ENCODE measurements at regions not wholly inside any gene's neighbourhood (a gene's known extent, or its start where the extent isn't known, plus 50 kb on each side); places are given as distances from the start of the nearest gene placed in this dataset.

DNA sequence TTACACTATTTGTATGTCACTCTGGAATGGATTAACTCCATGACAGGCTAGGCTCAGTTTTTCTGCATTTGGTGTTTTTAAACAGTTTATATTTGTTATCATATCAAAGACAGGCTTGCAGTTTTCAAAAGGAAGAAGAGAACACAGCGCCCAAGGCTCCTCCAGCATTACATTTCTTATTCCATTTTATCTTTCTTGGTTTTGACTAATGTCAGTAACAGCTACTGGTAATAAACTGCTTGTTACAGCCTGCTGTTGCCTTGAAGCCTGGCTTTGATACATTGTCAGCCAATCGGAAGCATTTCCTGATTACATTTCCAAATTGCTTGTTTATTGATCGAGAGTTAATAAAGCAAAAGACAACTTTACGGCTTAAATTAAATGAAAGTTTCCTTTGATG is 166.0 kb upstream of the MDFIC start:
- H3K4me3 ChIP-seq (ENCODE audit: low read depth, low read length), result no peak overlapping the region
- TF ChIP-seq, protein P1, sequence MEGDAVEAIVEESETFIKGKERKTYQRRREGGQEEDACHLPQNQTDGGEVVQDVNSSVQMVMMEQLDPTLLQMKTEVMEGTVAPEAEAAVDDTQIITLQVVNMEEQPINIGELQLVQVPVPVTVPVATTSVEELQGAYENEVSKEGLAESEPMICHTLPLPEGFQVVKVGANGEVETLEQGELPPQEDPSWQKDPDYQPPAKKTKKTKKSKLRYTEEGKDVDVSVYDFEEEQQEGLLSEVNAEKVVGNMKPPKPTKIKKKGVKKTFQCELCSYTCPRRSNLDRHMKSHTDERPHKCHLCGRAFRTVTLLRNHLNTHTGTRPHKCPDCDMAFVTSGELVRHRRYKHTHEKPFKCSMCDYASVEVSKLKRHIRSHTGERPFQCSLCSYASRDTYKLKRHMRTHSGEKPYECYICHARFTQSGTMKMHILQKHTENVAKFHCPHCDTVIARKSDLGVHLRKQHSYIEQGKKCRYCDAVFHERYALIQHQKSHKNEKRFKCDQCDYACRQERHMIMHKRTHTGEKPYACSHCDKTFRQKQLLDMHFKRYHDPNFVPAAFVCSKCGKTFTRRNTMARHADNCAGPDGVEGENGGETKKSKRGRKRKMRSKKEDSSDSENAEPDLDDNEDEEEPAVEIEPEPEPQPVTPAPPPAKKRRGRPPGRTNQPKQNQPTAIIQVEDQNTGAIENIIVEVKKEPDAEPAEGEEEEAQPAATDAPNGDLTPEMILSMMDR (IDR thresholded peaks at IDR 0.05; ENCODE audit: insufficient read depth, low read depth, low read length), result no peak
- no peak for DNase-seq (ENCODE audit: low read depth)

DNA sequence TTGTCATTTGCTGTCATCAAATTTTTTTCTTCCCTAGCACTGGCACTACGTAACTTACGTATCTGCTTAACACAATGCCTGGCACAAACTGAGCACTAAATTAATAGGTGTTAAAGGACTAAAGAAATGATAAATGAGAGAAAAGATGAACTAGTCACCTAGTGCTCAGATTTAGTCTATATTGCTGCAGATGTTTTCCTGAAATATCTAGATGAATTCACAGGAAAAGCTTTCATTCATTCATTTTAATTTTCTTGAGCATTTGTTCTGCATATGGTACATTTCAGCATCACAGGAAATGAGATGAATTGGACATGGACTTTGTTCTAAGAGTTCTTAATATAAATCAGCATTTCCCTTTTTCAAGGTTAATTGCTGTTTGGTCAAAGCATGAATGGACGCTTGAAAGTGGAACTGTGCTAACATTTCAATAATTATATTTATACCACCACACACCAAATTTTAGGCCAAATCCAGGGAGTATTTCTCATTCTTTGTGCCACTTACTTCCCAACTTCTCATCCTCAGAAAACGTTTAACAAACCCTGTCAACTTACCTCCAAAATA is 163.2 kb upstream of the MDFIC start:
- TF ChIP-seq, protein P1 (IDR thresholded peaks at IDR 0.05; ENCODE audit: insufficient read depth, low read depth, low read length), result no peak
- H3K4me3 ChIP-seq (ENCODE audit: low read depth, low read length), result no peak overlapping the region
- no peak for DNase-seq (ENCODE audit: low read depth)

DNA sequence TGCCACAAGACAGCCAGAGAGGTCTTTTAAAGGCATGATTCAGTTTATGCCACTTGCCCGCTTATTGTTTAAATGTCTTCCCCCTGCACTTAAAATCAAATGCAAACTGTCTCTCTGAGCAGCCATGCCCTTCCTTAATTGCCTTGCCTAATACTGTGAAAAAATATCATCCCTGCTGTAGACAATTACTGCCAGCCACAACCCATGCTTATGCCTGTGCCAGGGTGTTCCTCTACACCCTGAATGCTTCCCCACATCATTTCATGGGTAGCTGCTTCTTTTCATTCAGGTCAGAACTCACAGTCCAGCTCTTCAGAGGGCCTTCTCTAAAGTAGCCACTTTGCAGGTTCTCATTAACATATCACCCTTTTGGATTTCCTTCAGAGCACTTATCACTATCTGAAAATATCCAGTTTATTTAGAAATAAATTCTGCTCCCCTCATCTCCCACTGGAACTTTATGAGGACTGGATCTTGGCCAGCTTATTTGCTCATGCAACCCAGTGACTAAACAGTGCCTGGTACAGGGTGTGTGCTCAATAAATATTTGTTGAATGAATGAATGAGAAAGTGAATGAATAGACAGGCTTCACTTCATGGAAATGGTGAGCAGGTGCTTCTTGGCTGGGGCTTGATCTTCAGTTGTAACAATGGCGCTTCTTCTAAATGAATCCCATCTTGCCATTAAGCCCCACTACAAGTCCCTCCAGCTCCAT is 162.4 kb upstream of the MDFIC start:
- TF ChIP-seq, protein P1 (IDR thresholded peaks at IDR 0.05; ENCODE audit: insufficient read depth, low read depth, low read length), result no peak
- no peak overlapping the region for H3K4me3 ChIP-seq (ENCODE audit: low read depth, low read length)
- DNase-seq (ENCODE audit: low read depth), result peak; percentile 14

DNA sequence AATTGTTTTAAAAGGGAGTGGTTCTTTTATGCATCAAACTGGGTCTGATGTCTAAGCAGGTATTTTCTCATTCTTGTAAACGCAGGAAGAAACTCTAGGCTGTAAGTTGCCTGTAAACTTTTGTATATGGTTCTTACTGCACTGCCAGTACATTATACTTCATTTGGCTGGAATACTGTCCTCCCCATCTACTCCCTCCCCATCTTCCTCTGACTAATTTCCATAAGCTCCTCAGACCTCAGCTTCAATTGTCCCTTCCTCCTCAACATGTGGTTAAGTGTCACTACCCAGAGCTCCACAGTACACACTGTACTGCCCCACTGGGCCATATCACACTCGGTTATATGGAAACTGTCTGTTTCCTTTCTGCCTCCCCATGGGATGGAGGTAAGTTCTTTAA is 161.4 kb upstream of the MDFIC start:
- DNase-seq (ENCODE audit: low read depth), result no peak
- H3K4me3 ChIP-seq (ENCODE audit: low read depth, low read length), result no peak overlapping the region
- TF ChIP-seq, protein P1 (IDR thresholded peaks at IDR 0.05; ENCODE audit: insufficient read depth, low read depth, low read length), result no peak

DNA sequence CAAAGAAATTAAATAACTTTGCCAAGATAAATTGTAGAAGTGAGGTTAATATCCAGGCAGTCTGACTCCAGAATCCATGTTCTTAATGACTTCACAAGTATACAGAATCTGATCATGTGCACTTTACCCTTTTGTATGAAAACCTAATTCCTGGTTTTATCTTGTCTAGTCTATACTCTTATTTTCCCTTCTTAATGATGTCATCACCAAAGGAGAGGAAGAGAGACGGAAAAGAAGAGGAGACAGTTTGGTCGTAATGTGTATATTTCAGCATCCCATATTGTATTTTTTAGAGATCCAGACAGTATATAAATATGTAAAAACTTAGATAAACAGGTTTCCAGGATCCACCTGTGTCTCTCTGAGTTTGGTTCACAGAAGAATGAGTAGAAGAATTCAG is 159.9 kb upstream of the MDFIC start:
- no peak for DNase-seq (ENCODE audit: low read depth)
- no peak overlapping the region for H3K4me3 ChIP-seq (ENCODE audit: low read depth, low read length)
- TF ChIP-seq, protein P1 (IDR thresholded peaks at IDR 0.05; ENCODE audit: insufficient read depth, low read depth, low read length), result no peak

DNA sequence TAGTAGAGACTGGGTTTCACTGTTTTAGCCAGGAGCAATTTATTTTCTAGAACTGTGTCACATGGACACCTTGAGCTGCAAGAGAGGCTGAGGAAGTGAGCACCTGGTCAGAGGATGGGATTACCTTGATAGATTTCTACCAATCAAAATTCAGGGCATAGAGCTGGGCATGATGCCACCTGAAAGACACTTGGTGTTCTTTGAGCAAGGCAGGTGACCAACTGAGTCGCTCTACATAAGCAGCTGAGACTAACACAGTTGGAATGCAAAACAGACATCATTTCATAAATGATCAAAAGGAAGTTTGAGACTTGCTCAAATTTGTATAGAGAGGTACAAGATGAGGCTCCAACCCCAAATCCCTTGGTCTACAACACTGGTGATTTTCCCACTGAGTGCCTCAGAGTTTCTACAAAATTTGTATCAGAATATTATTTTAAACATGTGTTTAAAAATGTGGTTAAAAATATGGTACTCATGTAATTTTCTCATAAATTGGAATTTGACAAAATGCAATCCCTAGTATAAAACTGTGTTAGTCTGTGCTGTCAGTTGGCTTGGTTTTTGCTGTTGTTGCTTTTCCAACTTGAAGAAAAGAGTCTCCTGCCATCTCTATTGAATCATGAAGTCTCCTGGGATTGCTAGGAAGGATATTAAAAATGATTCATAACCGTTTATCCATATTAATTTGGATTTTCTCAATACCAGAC is 156.4 kb upstream of the MDFIC start:
- H3K4me3 ChIP-seq (ENCODE audit: low read depth, low read length), result no peak overlapping the region
- no peak for DNase-seq (ENCODE audit: low read depth)
- TF ChIP-seq, protein P1 (IDR thresholded peaks at IDR 0.05; ENCODE audit: insufficient read depth, low read depth, low read length), result no peak
